Epithelial cell of esophagus (primary cell): ENCODE measurements at regions not wholly inside any gene's neighbourhood (a gene's known extent, or its start where the extent isn't known, plus 50 kb on each side); places are given as distances from the start of the nearest gene placed in this dataset.

ENCODE experiments used
- DNase-seq: peaks from one replicate; pipeline ENCODE4 v3.0.0; 2010; ENCODE audit warnings: low read depth
- H3K4me3 ChIP-seq: 2 replicates; pipeline ENCODE4 v1.5.1; 2011; ENCODE audit warnings: mild to moderate bottlenecking, low read length, control low read depth
- TF ChIP-seq, protein P1 (sequence below): IDR thresholded peaks from 2 replicates; pipeline ENCODE4 v1.5.1; 2011; ENCODE audit warnings: low read depth, mild to moderate bottlenecking, low read length, control low read depth, inconsistent platforms; ENCODE audit not compliant: insufficient read depth; ENCODE audit errors: missing control alignments

DNA sequence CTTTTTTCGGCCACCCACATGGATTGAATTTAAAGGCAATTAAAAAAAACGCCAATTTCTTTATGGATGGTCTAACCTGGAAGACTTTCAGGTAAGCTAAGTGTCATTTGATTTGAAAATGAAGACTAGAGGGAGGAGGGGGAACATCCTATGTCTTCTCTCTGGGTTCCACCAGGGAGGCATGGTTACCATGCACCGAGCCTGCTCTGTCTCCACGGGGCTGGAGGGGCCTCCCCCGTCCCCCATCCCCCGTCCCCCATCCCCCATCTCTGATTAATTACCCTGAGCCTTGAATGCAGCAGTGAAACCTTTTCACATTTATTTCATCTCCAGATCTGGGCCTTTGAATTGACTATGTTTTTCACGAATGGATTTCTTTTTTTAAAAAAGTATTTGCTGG lies 135.1 kb downstream of the TLR5 start:
- no peak for DNase-seq
- TF ChIP-seq, protein P1, sequence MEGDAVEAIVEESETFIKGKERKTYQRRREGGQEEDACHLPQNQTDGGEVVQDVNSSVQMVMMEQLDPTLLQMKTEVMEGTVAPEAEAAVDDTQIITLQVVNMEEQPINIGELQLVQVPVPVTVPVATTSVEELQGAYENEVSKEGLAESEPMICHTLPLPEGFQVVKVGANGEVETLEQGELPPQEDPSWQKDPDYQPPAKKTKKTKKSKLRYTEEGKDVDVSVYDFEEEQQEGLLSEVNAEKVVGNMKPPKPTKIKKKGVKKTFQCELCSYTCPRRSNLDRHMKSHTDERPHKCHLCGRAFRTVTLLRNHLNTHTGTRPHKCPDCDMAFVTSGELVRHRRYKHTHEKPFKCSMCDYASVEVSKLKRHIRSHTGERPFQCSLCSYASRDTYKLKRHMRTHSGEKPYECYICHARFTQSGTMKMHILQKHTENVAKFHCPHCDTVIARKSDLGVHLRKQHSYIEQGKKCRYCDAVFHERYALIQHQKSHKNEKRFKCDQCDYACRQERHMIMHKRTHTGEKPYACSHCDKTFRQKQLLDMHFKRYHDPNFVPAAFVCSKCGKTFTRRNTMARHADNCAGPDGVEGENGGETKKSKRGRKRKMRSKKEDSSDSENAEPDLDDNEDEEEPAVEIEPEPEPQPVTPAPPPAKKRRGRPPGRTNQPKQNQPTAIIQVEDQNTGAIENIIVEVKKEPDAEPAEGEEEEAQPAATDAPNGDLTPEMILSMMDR = no peak
- H3K4me3 ChIP-seq = no peak overlapping the region

DNA sequence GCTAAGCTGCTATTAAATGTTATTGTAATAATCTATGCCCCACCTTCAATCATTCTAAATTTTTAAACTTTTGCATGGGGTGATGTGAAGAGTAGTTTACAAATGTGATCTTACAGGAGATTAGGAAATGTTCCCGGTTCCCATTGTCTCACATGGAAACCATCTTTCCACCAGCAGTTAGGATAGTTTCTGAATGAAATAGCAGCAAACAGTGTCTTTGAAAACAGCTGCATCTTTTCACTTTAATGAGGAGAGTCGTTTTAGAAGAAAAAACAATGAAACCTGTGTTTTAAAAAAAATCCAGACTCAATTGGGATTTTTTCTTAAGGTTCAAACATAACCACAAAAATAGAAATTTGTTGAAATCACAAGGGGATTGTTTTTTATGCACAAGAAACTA lies 134.2 kb downstream of the TLR5 start:
- H3K4me3 ChIP-seq = no peak overlapping the region
- no peak for DNase-seq
- TF ChIP-seq, protein P1 = no peak

DNA sequence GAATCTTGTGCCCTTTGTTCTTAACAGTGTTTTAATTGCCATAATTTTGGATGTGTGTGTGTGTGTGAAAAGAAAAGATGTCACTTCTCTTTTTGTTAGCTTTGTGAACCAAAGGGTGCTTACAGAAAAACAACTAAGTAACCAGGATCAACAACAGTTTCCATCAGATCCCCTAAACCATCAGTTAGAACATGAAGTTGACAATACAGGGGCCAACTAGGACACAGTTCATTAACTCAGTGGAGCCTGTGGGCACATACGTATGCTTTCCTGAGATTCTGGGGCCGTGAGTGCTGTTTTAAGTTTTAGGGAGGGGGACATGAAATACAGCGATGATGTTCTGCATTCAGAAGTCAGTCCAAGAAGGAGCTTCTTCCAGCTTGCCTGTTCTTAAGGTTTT lies 133.6 kb downstream of the TLR5 start:
- DNase-seq = no peak
- TF ChIP-seq, protein P1 = no peak
- no peak overlapping the region for H3K4me3 ChIP-seq

DNA sequence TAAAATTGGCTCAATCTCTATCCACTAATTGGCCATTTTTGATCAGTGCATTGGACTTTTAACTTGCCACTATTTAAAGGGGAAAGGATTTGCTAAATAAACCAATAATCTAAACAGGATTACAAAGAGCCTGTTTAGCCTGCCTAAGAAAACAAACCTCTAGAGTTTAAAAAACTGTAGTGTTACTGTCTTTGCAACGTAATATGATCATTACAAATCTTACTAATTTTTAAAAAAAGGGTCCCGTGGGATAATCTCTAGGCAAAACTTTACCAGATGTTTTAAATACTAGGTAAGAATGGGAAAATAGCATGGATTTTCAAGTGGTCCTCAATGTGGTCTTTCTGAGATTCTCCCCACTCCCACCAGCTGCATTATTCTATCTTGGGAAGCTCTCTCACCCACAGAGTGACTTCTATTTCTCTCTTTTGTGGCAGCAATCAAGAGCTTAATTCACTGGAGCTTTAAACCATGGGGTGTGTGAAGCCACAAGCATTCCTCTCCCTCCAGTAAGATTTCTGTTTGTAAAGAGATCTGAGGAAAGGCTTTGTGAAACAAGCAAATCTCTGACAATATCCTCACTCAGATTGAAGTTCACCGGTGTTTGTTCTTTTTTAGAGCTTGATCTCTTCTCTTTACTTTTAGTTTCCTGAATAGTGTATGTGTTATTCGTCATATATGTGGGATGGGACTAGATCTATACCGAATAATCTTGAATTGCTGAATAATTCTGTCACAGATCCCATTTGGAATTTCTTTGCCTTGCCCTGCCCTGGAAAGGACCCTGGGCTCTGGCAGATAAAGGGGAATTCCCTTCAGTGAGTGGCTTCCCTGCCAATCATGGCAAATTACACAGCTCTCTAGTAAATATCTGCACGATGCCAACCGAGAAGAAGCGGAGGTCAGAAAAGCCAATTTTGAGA lies 132.2 kb downstream of the TLR5 start:
- DNase-seq = no peak

DNA sequence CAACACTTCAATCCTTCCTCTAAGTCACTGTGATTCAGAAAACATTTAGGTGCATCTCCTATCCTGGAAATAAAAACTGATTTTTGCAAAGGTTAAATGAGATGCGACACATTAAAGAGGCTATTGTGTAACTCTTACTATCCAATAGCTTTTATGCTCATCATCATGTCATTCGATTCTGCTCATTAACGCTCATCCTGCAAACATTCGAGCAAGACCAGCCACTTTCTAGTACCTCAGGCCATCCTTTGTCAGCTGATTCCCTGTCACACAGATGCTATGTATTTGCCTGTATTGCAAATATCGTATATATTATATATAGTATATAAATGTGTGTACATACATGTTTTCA lies 131.6 kb downstream of the TLR5 start:
- no peak overlapping the region for H3K4me3 ChIP-seq
- TF ChIP-seq, protein P1 = no peak
- peak; percentile 43 for DNase-seq

More for the DNA sequence above, 132.2 kb downstream of the TLR5 start:
- TF ChIP-seq, protein P1 = no peak
- no peak overlapping the region for H3K4me3 ChIP-seq

DNA sequence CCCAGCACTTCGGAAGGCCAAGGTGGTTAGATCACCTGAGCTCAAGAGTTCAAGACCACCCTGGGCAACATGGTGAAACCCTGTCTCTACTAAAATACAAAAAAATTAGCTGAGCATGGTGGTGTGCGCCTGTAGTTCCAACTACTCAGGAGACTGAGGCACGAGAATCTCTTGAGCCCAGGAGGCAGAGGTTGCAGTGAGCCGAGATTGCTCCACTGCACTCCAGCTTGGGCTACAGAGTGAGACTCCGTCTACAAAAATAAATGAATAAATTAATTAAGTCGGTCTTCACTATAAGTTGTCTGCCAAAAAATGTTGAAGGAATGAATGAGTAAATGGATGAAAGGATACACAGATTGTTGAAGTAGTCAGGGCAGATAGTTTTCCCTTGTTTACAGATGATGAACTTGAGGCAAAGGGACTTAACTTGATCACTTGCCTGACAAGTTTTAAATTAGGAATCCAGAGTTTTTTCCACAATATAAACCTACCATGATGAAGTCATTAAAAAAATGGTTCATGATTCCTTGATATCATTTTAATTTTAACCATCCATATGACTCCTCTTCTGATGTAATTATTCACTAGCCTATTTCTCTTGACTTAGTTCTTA lies 130.8 kb downstream of the TLR5 start:
- DNase-seq = no peak
- no peak overlapping the region for H3K4me3 ChIP-seq
- TF ChIP-seq, protein P1 = no peak
